B cell (primary cell): ENCODE measurements at regions not wholly inside any gene's neighbourhood (a gene's known extent, or its start where the extent isn't known, plus 50 kb on each side); places are given as distances from the start of the nearest gene placed in this dataset.

ENCODE experiments used
- ATAC-seq: fragments of 200-7000 bp; cut with Tn5 transposase; one replicate; pipeline ENCODE4 v1.10.0; 2021; ENCODE audit warnings: low read depth, mild to moderate bottlenecking, moderate number of reproducible peaks, moderate library complexity
- CTCF ChIA-PET: fragments of 350-600 bp; sonication (Branson Sonifier 250); formaldehyde crosslinking; loops from one replicate; lab custom pipeline; 2021; ENCODE audit warnings: antibody characterized with exemption, inconsistent platforms; lab: Charles Lee
- POLR2A ChIA-PET: fragments of 350-600 bp; sonication (Branson Sonifier 250); formaldehyde crosslinking; loops from one replicate; lab custom pipeline; 2021; ENCODE audit warnings: antibody characterized with exemption; lab: Charles Lee
- DNase-seq: peaks from one replicate; pipeline ENCODE4 v3.0.0; 2013
- H2AFZ ChIP-seq: 2 replicates; pipeline ENCODE4 v1.6.1; 2012; ENCODE audit warnings: mild to moderate bottlenecking, low read depth, low read length; ENCODE audit not compliant: insufficient read depth, poor library complexity, severe bottlenecking
- H3K27ac ChIP-seq, 2 donors: 1 replicate in 1 of 2; 2 replicates in 1 of 2; pipeline ENCODE4 v1.5.1; 2012 to 2013; ENCODE audit warnings: low read length in 2 of 2, mild to moderate bottlenecking in 2 of 2, moderate library complexity in 1 of 2
- H3K27me3 ChIP-seq, 4 experiments: fragments of 200-600 bp in 1 of 4; sonication (generic) in 1 of 4; replicated peaks in 1 of 4; 1 replicate in 2 of 4; 2 replicates in 2 of 4; pipeline versions ENCODE4 v1.6.1 to v1.7.0; 2013 to 2016; ENCODE audit warnings: low read length in 3 of 4, mild to moderate bottlenecking in 2 of 4, mixed read lengths in 1 of 4, moderate library complexity in 1 of 4; ENCODE audit not compliant: insufficient read depth in 4 of 4, control insufficient read depth in 3 of 4; ENCODE audit errors: control extremely low read depth in 1 of 4
- H3K36me3 ChIP-seq, 2 experiments: replicated peaks in 1 of 2; 1 replicate in 1 of 2; 2 replicates in 1 of 2; pipeline versions ENCODE4 v1.6.1 to v1.7.1; 2013; ENCODE audit warnings: low read length in 1 of 2; ENCODE audit not compliant: insufficient read depth in 2 of 2, control insufficient read depth in 1 of 2; ENCODE audit errors: control extremely low read depth in 1 of 2, extremely low read depth in 1 of 2
- H3K4me1 ChIP-seq, 2 donors: fragments of 200-600 bp in 1 of 2; sonication (generic) in 1 of 2; 1 replicate in 1 of 2; 2 replicates in 1 of 2; pipeline versions ENCODE4 v1.5.1 to v1.6.1; 2013 to 2017; ENCODE audit warnings: low read length in 2 of 2; ENCODE audit not compliant: control insufficient read depth in 2 of 2, insufficient read depth in 2 of 2
- H3K4me2 ChIP-seq: replicated peaks from 2 replicates; pipeline ENCODE3; 2012; ENCODE audit warnings: mild to moderate bottlenecking, low read depth, low read length; ENCODE audit not compliant: poor library complexity, severe bottlenecking
- H3K4me3 ChIP-seq, 5 experiments: fragments of 200-600 bp in 1 of 5; sonication (generic) in 1 of 5; 1 replicate in 3 of 5; 2 replicates in 2 of 5; pipeline versions ENCODE4 v1.5.1 to v1.7.0; 2011 to 2016; ENCODE audit warnings: low read length in 4 of 5, mild to moderate bottlenecking in 4 of 5, low read depth in 2 of 5, control low read depth in 1 of 5, moderate library complexity in 1 of 5; ENCODE audit not compliant: insufficient read depth in 1 of 5; ENCODE audit errors: control extremely low read depth in 1 of 5, extremely low read depth in 1 of 5
- H3K79me2 ChIP-seq: fragments of 200-600 bp; sonication (generic); one replicate; pipeline ENCODE4 v1.6.0; 2016; ENCODE audit warnings: low read length; ENCODE audit not compliant: control insufficient read depth, insufficient read depth
- H3K9ac ChIP-seq: fragments of 200-600 bp; sonication (generic); 2 replicates; pipeline ENCODE4 v1.6.1; 2017; ENCODE audit warnings: mild to moderate bottlenecking, low read length, moderate library complexity
- H3K9me3 ChIP-seq, 3 donors: one replicate each; pipeline versions ENCODE4 v1.6.1 to v1.7.1; 2013; ENCODE audit warnings: low read length in 2 of 3; ENCODE audit not compliant: control insufficient read depth in 2 of 3, insufficient read depth in 1 of 3; ENCODE audit errors: control extremely low read depth in 1 of 3
- H4K20me1 ChIP-seq: 2 replicates; pipeline ENCODE4 v1.6.0; 2012; ENCODE audit warnings: mild to moderate bottlenecking, low read length; ENCODE audit not compliant: insufficient read depth, control insufficient read depth, poor library complexity, severe bottlenecking
- H3K27ac Mint-ChIP-seq: one replicate; pipeline ENCODE4 v1.8.0; 2021; ENCODE audit warnings: mixed read lengths
- H3K27me3 Mint-ChIP-seq: one replicate; pipeline ENCODE4 v1.8.0; 2021; ENCODE audit warnings: mixed read lengths
- H3K4me1 Mint-ChIP-seq: one replicate; pipeline ENCODE4 v1.8.0; 2021; ENCODE audit warnings: mixed read lengths
- H3K4me3 Mint-ChIP-seq: one replicate; pipeline ENCODE4 v1.8.0; 2021; ENCODE audit warnings: mixed read lengths
- H3K9me3 Mint-ChIP-seq: one replicate; pipeline ENCODE4 v1.8.0; 2022; ENCODE audit warnings: mixed read lengths; ENCODE audit not compliant: insufficient read depth
- EZH2 ChIP-seq: IDR thresholded peaks from 2 replicates; pipeline ENCODE4 v1.6.1; 2012; ENCODE audit warnings: borderline replicate concordance, low read depth, mild to moderate bottlenecking, moderate library complexity, low read length; ENCODE audit not compliant: insufficient read depth, poor library complexity, severe bottlenecking
- WGBS: methylation state at CpG from one replicate; pipeline ENCODE4 v1.1.5; 2013; ENCODE audit warnings: missing lambda C conversion rate; ENCODE audit not compliant: insufficient coverage; 5-methylcytosine and 5-hydroxymethylcytosine counted together
- intact Hi-C: fragments of 100-400 bp; cut with micrococcal nuclease; formaldehyde crosslinking; loops from one replicate; pipeline ENCODE4 v1.10.0; 2022
- TF ChIP-seq, protein P1 (sequence below): fragments of 200-600 bp; IDR thresholded peaks from one replicate; pipeline ENCODE4 v1.8.0; 2022; ENCODE audit warnings: antibody characterized with exemption, mild to moderate bottlenecking

DNA sequence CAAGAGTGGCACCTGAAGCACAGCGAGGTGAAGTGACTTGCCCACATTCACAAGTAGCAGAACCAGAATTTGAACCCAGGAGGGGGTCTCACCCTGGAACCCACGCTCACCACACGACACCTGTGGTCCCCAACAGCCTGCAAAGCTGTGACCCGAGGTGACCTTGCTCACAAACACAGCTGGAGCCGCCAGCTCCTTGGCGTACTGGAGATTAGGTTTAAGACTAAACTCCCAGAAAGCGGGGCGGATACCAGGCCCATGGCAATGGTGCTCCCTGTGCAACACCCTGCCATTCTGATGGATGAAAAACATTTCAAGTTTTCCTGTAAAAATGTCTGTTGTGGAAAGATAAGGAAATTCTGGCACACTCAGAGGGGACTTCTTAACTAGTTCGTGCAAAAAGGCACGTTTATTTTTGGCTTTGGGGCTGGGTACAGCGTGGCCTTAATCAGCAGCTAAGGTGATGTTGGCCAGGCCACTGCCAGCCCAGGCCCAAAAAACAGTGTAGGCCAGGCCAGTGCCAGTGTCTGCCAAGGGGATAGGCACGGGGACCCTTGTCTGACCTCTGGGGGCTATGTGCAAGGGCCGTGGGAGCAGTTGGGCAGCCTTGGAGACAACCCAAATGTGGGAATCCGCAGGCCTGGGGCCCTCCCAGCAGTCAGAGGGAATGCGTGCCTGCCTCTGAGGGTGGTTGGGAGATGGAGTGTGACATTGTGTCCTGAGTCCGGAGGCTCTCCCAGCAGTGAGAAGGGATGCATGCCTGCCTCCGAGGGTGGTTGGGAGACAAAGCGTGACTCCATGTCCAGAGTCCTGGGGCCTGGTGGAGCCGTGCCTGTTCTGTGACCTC is 185.0 kb upstream of the HS6ST1 start:
- Mint-ChIP-seq H3K4me3 (no peak overlapping the region), H3K27me3 (no peaks in the 10 kb centered on the region), H3K9me3 (no peaks in the 10 kb centered on the region), H3K27ac (no peak overlapping the region), H3K4me1 (peaks cover 41% of the 10 kb centered on the region)
- H3K27ac ChIP-seq, result no peak overlapping the region
- WGBS, result 43% methylated on average over 19 of the region's 19 CpGs
- H3K4me2 ChIP-seq, result peak overlapping the region; percentile 52
- H3K4me3 ChIP-seq, result no peak overlapping the region
- H3K36me3 ChIP-seq, result no peaks in the 10 kb centered on the region
- no peak overlapping the region for H2AFZ ChIP-seq
- H3K9me3 ChIP-seq, result no peaks in the 10 kb centered on the region
- ChIA-PET CTCF (no interaction called here), POLR2A (no interaction called here)
- H3K4me1 ChIP-seq, result peaks cover 30 to 40% of the 10 kb centered on the region in 2 donors
- no peaks in the 10 kb centered on the region for H3K79me2 ChIP-seq
- ATAC-seq, result no peak
- TF ChIP-seq EZH2, result no peak
- TF ChIP-seq, protein P1, sequence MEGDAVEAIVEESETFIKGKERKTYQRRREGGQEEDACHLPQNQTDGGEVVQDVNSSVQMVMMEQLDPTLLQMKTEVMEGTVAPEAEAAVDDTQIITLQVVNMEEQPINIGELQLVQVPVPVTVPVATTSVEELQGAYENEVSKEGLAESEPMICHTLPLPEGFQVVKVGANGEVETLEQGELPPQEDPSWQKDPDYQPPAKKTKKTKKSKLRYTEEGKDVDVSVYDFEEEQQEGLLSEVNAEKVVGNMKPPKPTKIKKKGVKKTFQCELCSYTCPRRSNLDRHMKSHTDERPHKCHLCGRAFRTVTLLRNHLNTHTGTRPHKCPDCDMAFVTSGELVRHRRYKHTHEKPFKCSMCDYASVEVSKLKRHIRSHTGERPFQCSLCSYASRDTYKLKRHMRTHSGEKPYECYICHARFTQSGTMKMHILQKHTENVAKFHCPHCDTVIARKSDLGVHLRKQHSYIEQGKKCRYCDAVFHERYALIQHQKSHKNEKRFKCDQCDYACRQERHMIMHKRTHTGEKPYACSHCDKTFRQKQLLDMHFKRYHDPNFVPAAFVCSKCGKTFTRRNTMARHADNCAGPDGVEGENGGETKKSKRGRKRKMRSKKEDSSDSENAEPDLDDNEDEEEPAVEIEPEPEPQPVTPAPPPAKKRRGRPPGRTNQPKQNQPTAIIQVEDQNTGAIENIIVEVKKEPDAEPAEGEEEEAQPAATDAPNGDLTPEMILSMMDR, result no peak
- no peak for DNase-seq
- no peak overlapping the region for H3K9ac ChIP-seq
- peaks cover 0 to 2% (median 0%) of the 10 kb centered on the region in 4 experiments for H3K27me3 ChIP-seq
- H4K20me1 ChIP-seq, result no peaks in the 10 kb centered on the region
- intact Hi-C loops, result no loop called here
